ENCODE measurements at regions not wholly inside any gene's neighbourhood (a gene's known extent, or its start where the extent isn't known, plus 50 kb on each side); places are given as distances from the start of the nearest gene placed in this dataset.

DNA sequence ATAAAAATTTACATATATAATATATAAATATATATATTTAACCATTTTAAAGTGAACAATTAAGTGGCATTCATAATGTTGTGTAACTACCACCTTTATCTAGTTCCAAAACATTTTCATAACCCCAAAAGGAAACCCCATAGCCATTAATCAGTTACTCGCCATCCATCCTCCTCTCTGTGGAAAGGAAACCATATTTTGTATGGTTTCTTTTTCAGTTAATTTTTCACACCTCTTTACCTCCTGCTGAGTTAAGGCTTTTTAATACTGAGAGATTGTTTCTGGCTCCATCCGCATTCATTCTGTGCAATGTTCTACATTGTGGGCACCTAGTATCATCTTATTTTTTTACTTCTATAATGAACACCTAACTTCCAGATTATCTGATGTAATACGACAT, 512.1 kb downstream of the LMO4 start:
- TF ChIP-seq, protein P1, sequence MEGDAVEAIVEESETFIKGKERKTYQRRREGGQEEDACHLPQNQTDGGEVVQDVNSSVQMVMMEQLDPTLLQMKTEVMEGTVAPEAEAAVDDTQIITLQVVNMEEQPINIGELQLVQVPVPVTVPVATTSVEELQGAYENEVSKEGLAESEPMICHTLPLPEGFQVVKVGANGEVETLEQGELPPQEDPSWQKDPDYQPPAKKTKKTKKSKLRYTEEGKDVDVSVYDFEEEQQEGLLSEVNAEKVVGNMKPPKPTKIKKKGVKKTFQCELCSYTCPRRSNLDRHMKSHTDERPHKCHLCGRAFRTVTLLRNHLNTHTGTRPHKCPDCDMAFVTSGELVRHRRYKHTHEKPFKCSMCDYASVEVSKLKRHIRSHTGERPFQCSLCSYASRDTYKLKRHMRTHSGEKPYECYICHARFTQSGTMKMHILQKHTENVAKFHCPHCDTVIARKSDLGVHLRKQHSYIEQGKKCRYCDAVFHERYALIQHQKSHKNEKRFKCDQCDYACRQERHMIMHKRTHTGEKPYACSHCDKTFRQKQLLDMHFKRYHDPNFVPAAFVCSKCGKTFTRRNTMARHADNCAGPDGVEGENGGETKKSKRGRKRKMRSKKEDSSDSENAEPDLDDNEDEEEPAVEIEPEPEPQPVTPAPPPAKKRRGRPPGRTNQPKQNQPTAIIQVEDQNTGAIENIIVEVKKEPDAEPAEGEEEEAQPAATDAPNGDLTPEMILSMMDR (IDR thresholded peaks at IDR 0.05) = no peak
- TF ChIP-seq NR2C2 (CRISPR knock-in tag; IDR thresholded peaks at IDR 0.05) = no peak
- no peak for TF ChIP-seq ETV6 (CRISPR knock-in tag; IDR thresholded peaks at IDR 0.05)
- TF ChIP-seq, protein P2, sequence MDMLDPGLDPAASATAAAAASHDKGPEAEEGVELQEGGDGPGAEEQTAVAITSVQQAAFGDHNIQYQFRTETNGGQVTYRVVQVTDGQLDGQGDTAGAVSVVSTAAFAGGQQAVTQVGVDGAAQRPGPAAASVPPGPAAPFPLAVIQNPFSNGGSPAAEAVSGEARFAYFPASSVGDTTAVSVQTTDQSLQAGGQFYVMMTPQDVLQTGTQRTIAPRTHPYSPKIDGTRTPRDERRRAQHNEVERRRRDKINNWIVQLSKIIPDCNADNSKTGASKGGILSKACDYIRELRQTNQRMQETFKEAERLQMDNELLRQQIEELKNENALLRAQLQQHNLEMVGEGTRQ (CRISPR knock-in tag; IDR thresholded peaks at IDR 0.05) = no peak
- no peak for TF ChIP-seq NR3C1 (CRISPR knock-in tag; conservative IDR thresholded peaks at IDR 0.05; ENCODE audit: low read depth)
- no peak for TF ChIP-seq MYBL2 (CRISPR knock-in tag; IDR thresholded peaks at IDR 0.05)
- TF ChIP-seq, protein P3, sequence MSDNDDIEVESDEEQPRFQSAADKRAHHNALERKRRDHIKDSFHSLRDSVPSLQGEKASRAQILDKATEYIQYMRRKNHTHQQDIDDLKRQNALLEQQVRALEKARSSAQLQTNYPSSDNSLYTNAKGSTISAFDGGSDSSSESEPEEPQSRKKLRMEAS (CRISPR knock-in tag; IDR thresholded peaks at IDR 0.05) = no peak
- TF ChIP-seq MXD4 (CRISPR knock-in tag; IDR thresholded peaks at IDR 0.05; ENCODE audit: borderline replicate concordance) = no peak
- no peak for TF ChIP-seq SP1 (CRISPR knock-in tag; conservative IDR thresholded peaks at IDR 0.05)
- TF ChIP-seq, protein P4, sequence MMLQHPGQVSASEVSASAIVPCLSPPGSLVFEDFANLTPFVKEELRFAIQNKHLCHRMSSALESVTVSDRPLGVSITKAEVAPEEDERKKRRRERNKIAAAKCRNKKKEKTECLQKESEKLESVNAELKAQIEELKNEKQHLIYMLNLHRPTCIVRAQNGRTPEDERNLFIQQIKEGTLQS (CRISPR knock-in tag; conservative IDR thresholded peaks at IDR 0.05) = no peak
- TF ChIP-seq ZNF232 (CRISPR knock-in tag; IDR thresholded peaks at IDR 0.05) = no peak
- TF ChIP-seq, protein P5, sequence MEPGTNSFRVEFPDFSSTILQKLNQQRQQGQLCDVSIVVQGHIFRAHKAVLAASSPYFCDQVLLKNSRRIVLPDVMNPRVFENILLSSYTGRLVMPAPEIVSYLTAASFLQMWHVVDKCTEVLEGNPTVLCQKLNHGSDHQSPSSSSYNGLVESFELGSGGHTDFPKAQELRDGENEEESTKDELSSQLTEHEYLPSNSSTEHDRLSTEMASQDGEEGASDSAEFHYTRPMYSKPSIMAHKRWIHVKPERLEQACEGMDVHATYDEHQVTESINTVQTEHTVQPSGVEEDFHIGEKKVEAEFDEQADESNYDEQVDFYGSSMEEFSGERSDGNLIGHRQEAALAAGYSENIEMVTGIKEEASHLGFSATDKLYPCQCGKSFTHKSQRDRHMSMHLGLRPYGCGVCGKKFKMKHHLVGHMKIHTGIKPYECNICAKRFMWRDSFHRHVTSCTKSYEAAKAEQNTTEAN (CRISPR knock-in tag; IDR thresholded peaks at IDR 0.05) = no peak
